ENCODE measurements at regions not wholly inside any gene's neighbourhood (a gene's known extent, or its start where the extent isn't known, plus 50 kb on each side); places are given as distances from the start of the nearest gene placed in this dataset.

GRCh38 chr10:3354174-3354900 lies 181.8 kb upstream of the PITRM1 start:
- no peaks in the 10 kb centered on the region for H3K79me1 ChIP-seq (ENCODE audit: low read length)
- WGBS (ENCODE audit: extremely low coverage, insufficient coverage, low lambda C conversion rate): no CpG with 5 or more reads among the region's 3 CpGs
- no peaks in the 10 kb centered on the region for H3K79me2 ChIP-seq (ENCODE audit: control insufficient read depth, insufficient read depth, low read length)
- H3K36me3 ChIP-seq (ENCODE audit: control insufficient read depth, insufficient read depth, low read length): no peaks in the 10 kb centered on the region
- H3K18ac ChIP-seq (ENCODE audit: low read length): no peak overlapping the region
- no peak overlapping the region for H3K4me2 ChIP-seq (ENCODE audit: low read length)
- no peak overlapping the region for H2BK5ac ChIP-seq (ENCODE audit: low read length)
- H2BK15ac ChIP-seq (replicated peaks; ENCODE audit: low read depth): no peak overlapping the region
- no peak overlapping the region for H3K27ac ChIP-seq (ENCODE audit: low read depth, low read length)
- H3K4me1 ChIP-seq (ENCODE audit: control insufficient read depth, low read depth, low read length): no peaks in the 10 kb centered on the region
- no peak overlapping the region for H3K9ac ChIP-seq (ENCODE audit: low read length)
- no peaks in the 10 kb centered on the region for H3K27me3 ChIP-seq (ENCODE audit: insufficient read depth, low read length, poor library complexity)
- H3K4ac ChIP-seq (ENCODE audit: low read depth, low read length): no peak overlapping the region
- H4K8ac ChIP-seq (ENCODE audit: low read depth, low read length): no peak overlapping the region
- no peak overlapping the region for H3K56ac ChIP-seq (ENCODE audit: low read length)
- no peak overlapping the region for H2BK120ac ChIP-seq (ENCODE audit: low read depth, low read length)
- H2AK5ac ChIP-seq (ENCODE audit: low read length): no peak overlapping the region
- no peak overlapping the region for H4K5ac ChIP-seq (ENCODE audit: low read length)
- no peak for DNase-seq
- H3K4me3 ChIP-seq (ENCODE audit: low read length): no peak overlapping the region
- no peak overlapping the region for H3K23ac ChIP-seq (ENCODE audit: low read length)

DNA sequence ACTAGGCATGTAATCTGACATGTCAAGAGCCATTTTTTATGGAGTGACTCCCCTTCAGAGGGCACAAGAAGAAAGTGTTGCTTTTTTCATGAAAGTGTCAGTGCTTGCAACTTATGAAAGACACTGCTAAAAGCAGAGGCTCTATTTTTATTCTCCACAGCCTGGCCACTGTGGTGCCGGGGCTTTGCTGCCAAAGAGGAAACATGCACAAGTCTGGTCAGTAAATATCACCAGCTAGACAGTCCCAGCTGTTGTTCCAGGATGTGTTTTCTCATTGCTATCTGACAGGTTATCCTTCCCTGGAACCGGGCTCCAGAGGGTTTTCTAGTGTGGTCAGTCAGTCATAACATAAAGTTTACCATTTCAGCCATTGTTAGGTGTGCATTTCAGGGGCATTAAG lies 180.7 kb upstream of the PITRM1 start:
- H3K9ac ChIP-seq (ENCODE audit: low read length): no peak overlapping the region
- H3K4me2 ChIP-seq (ENCODE audit: low read length): no peak overlapping the region
- WGBS (ENCODE audit: extremely low coverage, insufficient coverage, low lambda C conversion rate): no CpG with 5 or more reads among the region's 2 CpGs
- no peaks in the 10 kb centered on the region for H3K79me2 ChIP-seq (ENCODE audit: control insufficient read depth, insufficient read depth, low read length)
- no peak for DNase-seq
- no peak overlapping the region for H3K4ac ChIP-seq (ENCODE audit: low read depth, low read length)
- no peak overlapping the region for H3K18ac ChIP-seq (ENCODE audit: low read length)
- H3K23ac ChIP-seq (ENCODE audit: low read length): no peak overlapping the region
- no peaks in the 10 kb centered on the region for H3K4me1 ChIP-seq (ENCODE audit: control insufficient read depth, low read depth, low read length)
- no peaks in the 10 kb centered on the region for H3K79me1 ChIP-seq (ENCODE audit: low read length)
- no peak overlapping the region for H4K5ac ChIP-seq (ENCODE audit: low read length)
- H3K27ac ChIP-seq (ENCODE audit: low read depth, low read length): no peak overlapping the region
- no peaks in the 10 kb centered on the region for H3K27me3 ChIP-seq (ENCODE audit: insufficient read depth, low read length, poor library complexity)
- no peak overlapping the region for H3K4me3 ChIP-seq (ENCODE audit: low read length)
- no peak overlapping the region for H2BK120ac ChIP-seq (ENCODE audit: low read depth, low read length)
- H2BK5ac ChIP-seq (ENCODE audit: low read length): no peak overlapping the region
- H3K56ac ChIP-seq (ENCODE audit: low read length): no peak overlapping the region
- no peak overlapping the region for H2BK15ac ChIP-seq (replicated peaks; ENCODE audit: low read depth)
- no peak overlapping the region for H4K8ac ChIP-seq (ENCODE audit: low read depth, low read length)
- H2AK5ac ChIP-seq (ENCODE audit: low read length): no peak overlapping the region
- no peaks in the 10 kb centered on the region for H3K36me3 ChIP-seq (ENCODE audit: control insufficient read depth, insufficient read depth, low read length)

DNA sequence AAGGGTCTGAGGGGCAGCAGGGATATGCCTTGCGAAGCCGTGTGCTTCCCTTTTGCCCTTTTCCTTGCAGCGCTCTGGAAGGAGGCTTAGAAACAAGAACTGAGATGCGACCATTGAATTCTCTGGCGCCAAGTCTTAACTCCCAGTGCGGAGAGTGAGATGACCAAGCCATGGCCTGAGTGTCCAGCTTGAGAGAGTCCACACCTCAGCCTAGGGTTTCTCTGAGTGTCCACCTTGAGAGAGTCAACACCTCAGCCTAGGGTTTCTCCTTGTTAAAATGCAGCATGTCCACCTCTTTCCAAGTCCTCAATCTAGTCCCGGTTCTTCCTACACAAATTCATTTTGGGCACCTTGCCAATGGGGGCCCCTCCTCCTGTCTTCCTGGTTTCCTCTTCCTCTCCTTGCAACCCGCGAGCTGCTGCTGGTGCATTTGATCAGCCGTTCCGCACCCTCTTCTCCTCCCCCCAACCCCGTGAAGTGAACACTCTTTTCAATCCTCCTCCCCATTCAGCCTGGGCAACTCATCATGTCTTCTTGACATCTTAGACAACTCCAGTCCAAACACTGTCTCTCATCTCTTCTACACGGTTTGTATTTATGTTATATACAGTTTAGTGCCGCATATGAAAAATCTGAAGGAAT lies 178.2 kb upstream of the PITRM1 start:
- no peak overlapping the region for H2BK15ac ChIP-seq (replicated peaks; ENCODE audit: low read depth)
- H3K36me3 ChIP-seq (ENCODE audit: control insufficient read depth, insufficient read depth, low read length): no peaks in the 10 kb centered on the region
- DNase-seq: no peak
- no peaks in the 10 kb centered on the region for H3K79me2 ChIP-seq (ENCODE audit: control insufficient read depth, insufficient read depth, low read length)
- WGBS (ENCODE audit: extremely low coverage, insufficient coverage, low lambda C conversion rate): no CpG with 5 or more reads among the region's 14 CpGs
- H4K5ac ChIP-seq (ENCODE audit: low read length): no peak overlapping the region
- H3K27ac ChIP-seq (ENCODE audit: low read depth, low read length): no peak overlapping the region
- H2AK5ac ChIP-seq (ENCODE audit: low read length): no peak overlapping the region
- no peaks in the 10 kb centered on the region for H3K79me1 ChIP-seq (ENCODE audit: low read length)
- no peak overlapping the region for H3K56ac ChIP-seq (ENCODE audit: low read length)
- no peak overlapping the region for H2BK120ac ChIP-seq (ENCODE audit: low read depth, low read length)
- no peak overlapping the region for H4K8ac ChIP-seq (ENCODE audit: low read depth, low read length)
- no peak overlapping the region for H3K23ac ChIP-seq (ENCODE audit: low read length)
- H3K4ac ChIP-seq (ENCODE audit: low read depth, low read length): no peak overlapping the region
- no peak overlapping the region for H3K18ac ChIP-seq (ENCODE audit: low read length)
- no peak overlapping the region for H3K9ac ChIP-seq (ENCODE audit: low read length)
- no peak overlapping the region for H3K4me3 ChIP-seq (ENCODE audit: low read length)
- H3K4me2 ChIP-seq (ENCODE audit: low read length): no peak overlapping the region
- no peaks in the 10 kb centered on the region for H3K27me3 ChIP-seq (ENCODE audit: insufficient read depth, low read length, poor library complexity)
- H2BK5ac ChIP-seq (ENCODE audit: low read length): no peak overlapping the region
- no peaks in the 10 kb centered on the region for H3K4me1 ChIP-seq (ENCODE audit: control insufficient read depth, low read depth, low read length)

- Histone ChIP-seq H3K56ac (ENCODE audit: low read length) (no peak overlapping the region), H3K36me3 (ENCODE audit: control insufficient read depth, insufficient read depth, low read length) (no peaks in the 10 kb centered on the region), H3K23ac (ENCODE audit: low read length) (no peak overlapping the region), H3K9ac (ENCODE audit: low read length) (no peak overlapping the region), H3K27ac (ENCODE audit: low read depth, low read length) (no peak overlapping the region), H2AK5ac (ENCODE audit: low read length) (no peak overlapping the region), H4K8ac (ENCODE audit: low read depth, low read length) (no peak overlapping the region), H3K79me2 (ENCODE audit: control insufficient read depth, insufficient read depth, low read length) (no peaks in the 10 kb centered on the region), H2BK5ac (ENCODE audit: low read length) (no peak overlapping the region), H3K18ac (ENCODE audit: low read length) (no peak overlapping the region), H2BK120ac (ENCODE audit: low read depth, low read length) (no peak overlapping the region), H3K4me1 (ENCODE audit: control insufficient read depth, low read depth, low read length) (no peaks in the 10 kb centered on the region), H3K4me3 (ENCODE audit: low read length) (no peak overlapping the region), H3K79me1 (ENCODE audit: low read length) (no peaks in the 10 kb centered on the region), H2BK15ac (replicated peaks; ENCODE audit: low read depth) (no peak overlapping the region), H3K4me2 (ENCODE audit: low read length) (no peak overlapping the region), H3K27me3 (ENCODE audit: insufficient read depth, low read length, poor library complexity) (no peaks in the 10 kb centered on the region), H3K4ac (ENCODE audit: low read depth, low read length) (no peak overlapping the region), H4K5ac (ENCODE audit: low read length) (no peak overlapping the region)
- no CpG with 5 or more reads among the region's 11 CpGs for WGBS (ENCODE audit: extremely low coverage, insufficient coverage, low lambda C conversion rate)
- DNase-seq: peak; percentile 39
Observed at GRCh38 chr10:3350205-3350604, 177.6 kb upstream of the PITRM1 start.

GRCh38 chr10:3348564-3348963 lies 176.0 kb upstream of the PITRM1 start:
- WGBS (ENCODE audit: extremely low coverage, insufficient coverage, low lambda C conversion rate): no CpG with 5 or more reads among the region's 6 CpGs

More at GRCh38 chr10:3348564-3348963, 176.0 kb upstream of the PITRM1 start:
- H2BK5ac ChIP-seq (ENCODE audit: low read length): no peak overlapping the region
- no peak overlapping the region for H3K9ac ChIP-seq (ENCODE audit: low read length)
- no peak overlapping the region for H4K8ac ChIP-seq (ENCODE audit: low read depth, low read length)
- no peaks in the 10 kb centered on the region for H3K79me2 ChIP-seq (ENCODE audit: control insufficient read depth, insufficient read depth, low read length)
- no peaks in the 10 kb centered on the region for H3K27me3 ChIP-seq (ENCODE audit: insufficient read depth, low read length, poor library complexity)
- H3K4me2 ChIP-seq (ENCODE audit: low read length): no peak overlapping the region
- H3K4ac ChIP-seq (ENCODE audit: low read depth, low read length): no peak overlapping the region
- H2AK5ac ChIP-seq (ENCODE audit: low read length): no peak overlapping the region
- no peak overlapping the region for H3K56ac ChIP-seq (ENCODE audit: low read length)
- H3K23ac ChIP-seq (ENCODE audit: low read length): no peak overlapping the region
- no peaks in the 10 kb centered on the region for H3K4me1 ChIP-seq (ENCODE audit: control insufficient read depth, low read depth, low read length)
- DNase-seq: no peak
- H3K36me3 ChIP-seq (ENCODE audit: control insufficient read depth, insufficient read depth, low read length): no peaks in the 10 kb centered on the region
- H3K79me1 ChIP-seq (ENCODE audit: low read length): no peaks in the 10 kb centered on the region
- H3K27ac ChIP-seq (ENCODE audit: low read depth, low read length): no peak overlapping the region
- H2BK15ac ChIP-seq (replicated peaks; ENCODE audit: low read depth): no peak overlapping the region
- H3K4me3 ChIP-seq (ENCODE audit: low read length): no peak overlapping the region
- H4K5ac ChIP-seq (ENCODE audit: low read length): no peak overlapping the region
- no peak overlapping the region for H2BK120ac ChIP-seq (ENCODE audit: low read depth, low read length)
- no peak overlapping the region for H3K18ac ChIP-seq (ENCODE audit: low read length)

All from mesendoderm (in vitro differentiated cells).